Activated CD4-positive, alpha-beta T cell treated with anti-CD3 and anti-CD28 coated beads for 48 hours (primary cell): ENCODE measurements at regions not wholly inside any gene's neighbourhood (a gene's known extent, or its start where the extent isn't known, plus 50 kb on each side); places are given as distances from the start of the nearest gene placed in this dataset.

Source experiments
- DNase-seq: peaks from one replicate; pipeline ENCODE4 v3.0.0-alpha.2; 2020

DNA sequence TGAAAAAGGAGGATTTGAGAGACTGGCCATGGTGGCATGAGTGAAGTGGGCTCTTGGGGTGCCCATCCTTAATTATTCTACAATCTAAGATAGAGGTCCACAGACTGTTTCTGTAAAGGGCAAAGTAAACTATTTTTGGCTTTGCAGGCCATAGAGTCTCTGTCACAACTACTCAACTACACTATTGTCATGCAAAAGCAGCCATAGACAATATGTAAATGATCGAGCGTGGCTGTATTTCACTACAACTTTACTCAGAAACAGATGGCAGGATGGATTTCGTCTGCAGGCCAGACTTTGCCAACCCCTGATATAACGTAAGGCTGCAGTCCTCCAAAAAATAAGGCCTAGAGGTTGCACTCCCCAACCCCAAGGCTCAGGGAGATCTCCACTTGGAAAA lies 58.2 kb upstream of the NAA20 start:
- DNase-seq = no peak

- no peak for DNase-seq
Observed at GRCh38 chr20:19960745-19961144, 56.4 kb upstream of the NAA20 start.

GRCh38 chr20:19961293-19961692 lies 55.9 kb upstream of the NAA20 start:
- DNase-seq = no peak

GRCh38 chr20:19962958-19963357 lies 54.2 kb upstream of the NAA20 start:
- no peak for DNase-seq

DNA sequence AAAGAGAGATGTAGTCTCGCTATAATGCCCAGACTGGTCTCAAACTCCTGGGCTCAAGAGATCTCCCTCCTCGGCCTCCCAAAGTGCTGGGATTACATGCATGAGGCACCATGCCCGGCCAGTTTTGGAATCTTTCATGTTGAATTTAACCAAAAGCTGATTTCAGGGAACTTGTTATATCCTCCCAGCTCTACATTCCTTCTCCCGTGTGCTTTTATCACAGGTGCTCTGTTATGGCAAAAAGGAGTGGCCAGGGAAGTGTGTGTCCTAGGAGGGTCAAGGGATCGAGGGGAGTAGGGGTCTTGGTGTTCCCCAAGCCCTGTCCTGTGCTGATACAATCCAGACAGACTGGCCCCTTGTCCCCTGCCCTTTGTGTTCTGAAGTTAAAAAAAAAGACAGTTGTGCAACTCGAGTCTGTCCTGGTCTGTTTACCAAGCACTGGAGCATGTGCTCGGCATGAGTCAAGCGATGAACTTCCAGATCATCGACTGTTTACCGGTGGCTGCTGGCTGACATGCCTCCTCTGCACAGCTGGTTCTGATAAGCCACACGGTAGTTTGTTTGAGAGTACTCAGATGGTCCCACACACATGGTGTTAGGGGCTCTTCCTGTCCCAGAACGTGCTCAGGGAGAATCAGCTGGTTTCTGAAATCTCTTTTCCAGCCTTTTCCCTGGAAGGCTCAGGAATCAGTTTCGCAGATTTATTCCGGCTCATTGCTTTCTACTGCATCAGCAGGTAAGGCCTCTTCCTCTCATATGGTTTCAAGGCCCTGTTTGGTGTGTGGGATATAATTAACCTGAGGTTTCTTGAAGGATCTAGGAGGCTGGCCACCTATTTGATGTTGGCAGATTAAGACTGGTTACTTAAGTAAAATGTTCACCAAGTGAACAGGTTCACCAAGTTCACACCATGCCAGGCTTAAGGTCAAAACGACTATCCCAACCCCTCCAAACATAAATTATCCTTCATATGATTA lies 52.6 kb upstream of the NAA20 start:
- DNase-seq = no peak

- DNase-seq = no peak
Observed at GRCh38 chr20:19966840-19967239, 50.3 kb upstream of the NAA20 start.
